Endodermal cell (in vitro differentiated cells): ENCODE measurements at regions not wholly inside any gene's neighbourhood (a gene's known extent, or its start where the extent isn't known, plus 50 kb on each side); places are given as distances from the start of the nearest gene placed in this dataset.
"Not testable (repeated sequence)": the region's sequence is repeated elsewhere in the genome, so short reads cannot be mapped to it uniquely, and the experiment has no call there.

ENCODE experiments used
- DNase-seq: peaks from one replicate; pipeline ENCODE4 v3.0.0-alpha.2; 2017
- H3K27ac ChIP-seq: 2 replicates; pipeline ENCODE4 v1.5.1; 2013; ENCODE audit warnings: mild to moderate bottlenecking, low read depth, low read length, moderate library complexity
- H3K27me3 ChIP-seq: 2 replicates; pipeline ENCODE4 v1.6.1; 2013; ENCODE audit warnings: mild to moderate bottlenecking, low read length, moderate library complexity; ENCODE audit not compliant: insufficient read depth, control insufficient read depth, poor library complexity, severe bottlenecking
- H3K36me3 ChIP-seq: 2 replicates; pipeline ENCODE4 v1.7.0; 2013; ENCODE audit warnings: mild to moderate bottlenecking, low read length, moderate library complexity; ENCODE audit not compliant: control insufficient read depth, insufficient read depth
- H3K4me1 ChIP-seq: one replicate; pipeline ENCODE4 v1.7.0; 2013; ENCODE audit warnings: low read length; ENCODE audit not compliant: control insufficient read depth, insufficient read depth
- H3K4me3 ChIP-seq: 2 replicates; pipeline ENCODE4 v1.5.1; 2013; ENCODE audit warnings: mild to moderate bottlenecking, low read length, moderate library complexity
- H3K9ac ChIP-seq: 2 replicates; pipeline ENCODE4 v1.6.1; 2013; ENCODE audit warnings: mild to moderate bottlenecking, low read length, moderate library complexity; ENCODE audit not compliant: poor library complexity, severe bottlenecking; ENCODE audit errors: extremely low read depth
- H3K9me3 ChIP-seq: 2 replicates; pipeline ENCODE4 v1.6.1; 2013; ENCODE audit warnings: mild to moderate bottlenecking, low read length, moderate library complexity; ENCODE audit not compliant: control insufficient read depth
- H3K27ac Mint-ChIP-seq: 2 replicates; pipeline ENCODE4 v1.8.0; 2020; ENCODE audit warnings: mixed read lengths
- H3K27me3 Mint-ChIP-seq: 2 replicates; pipeline ENCODE4 v1.8.0; 2021; ENCODE audit warnings: mild to moderate bottlenecking, mixed read lengths; ENCODE audit not compliant: insufficient read depth
- H3K36me3 Mint-ChIP-seq: 2 replicates; pipeline ENCODE4 v1.8.0; 2020; ENCODE audit warnings: low read depth, mixed read lengths
- H3K4me1 Mint-ChIP-seq: 2 replicates; pipeline ENCODE4 v1.8.0; 2020; ENCODE audit warnings: mixed read lengths
- H3K4me3 Mint-ChIP-seq: 2 replicates; pipeline ENCODE4 v1.8.0; 2020; ENCODE audit warnings: mild to moderate bottlenecking, moderate library complexity, mixed read lengths
- H3K9me3 Mint-ChIP-seq: 2 replicates; pipeline ENCODE4 v1.8.0; 2020; ENCODE audit warnings: mild to moderate bottlenecking, mixed read lengths
- WGBS, 2 experiments: methylation state at CpG; one replicate each; pipeline versions ENCODE4 v1.1.5 to v1.1.7; 2013; ENCODE audit warnings: missing lambda C conversion rate in 2 of 2, mixed read lengths in 1 of 2; ENCODE audit not compliant: insufficient coverage in 1 of 2, insufficient read length in 1 of 2; 5-methylcytosine and 5-hydroxymethylcytosine counted together
- TF ChIP-seq, protein P1 (sequence below): fragments of 200-600 bp; sonication (generic); conservative IDR thresholded peaks from 2 replicates; pipeline ENCODE4 v1.5.0; 2021; ENCODE audit warnings: antibody characterized with exemption, mild to moderate bottlenecking

DNA sequence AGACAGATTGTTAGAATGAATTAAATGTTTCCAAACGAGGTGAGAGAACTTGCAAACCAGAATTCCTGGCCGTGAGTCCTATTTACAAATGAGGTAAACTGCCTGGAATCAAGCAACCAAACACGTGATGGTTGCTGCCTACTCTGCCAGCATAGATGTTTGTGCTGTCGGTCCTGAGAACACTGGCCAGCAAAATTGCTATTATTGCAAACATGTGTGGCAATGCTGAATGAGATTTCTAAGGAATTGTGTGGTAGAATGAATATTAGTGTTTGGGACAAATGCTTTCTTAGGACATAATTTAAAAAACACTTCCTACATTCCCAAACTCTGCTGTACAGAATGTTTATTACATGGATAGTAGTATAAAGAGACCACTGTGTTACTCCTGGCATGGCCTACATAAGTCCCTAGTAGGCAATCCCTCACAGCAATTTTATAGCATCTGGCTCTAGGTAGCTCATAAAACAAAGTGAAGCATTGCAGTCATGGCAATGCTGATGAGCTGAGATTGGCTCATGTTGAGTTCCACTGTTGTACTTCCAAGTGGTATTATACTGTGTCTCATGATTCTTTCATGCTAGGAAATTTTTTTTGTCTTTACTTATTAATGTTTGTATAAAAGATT is 605.2 kb upstream of the EPHA5 start:
- Mint-ChIP-seq H3K36me3 (no peaks in the 10 kb centered on the region), H3K4me1 (no peaks in the 10 kb centered on the region), H3K4me3 (no peak overlapping the region), H3K27me3 (no peaks in the 10 kb centered on the region), H3K9me3 (peaks cover 10% of the 10 kb centered on the region), H3K27ac (no peak overlapping the region)
- Histone ChIP-seq H3K4me1 (no peaks in the 10 kb centered on the region), H3K27me3 (no peaks in the 10 kb centered on the region), H3K9ac (no peak overlapping the region), H3K36me3 (no peaks in the 10 kb centered on the region), H3K27ac (no peak overlapping the region), H3K4me3 (no peak overlapping the region), H3K9me3 (no peaks in the 10 kb centered on the region)
- WGBS, 2 experiments, result 89 to 92% methylated on average over 4 of the region's 4 CpGs
- TF ChIP-seq, protein P1, sequence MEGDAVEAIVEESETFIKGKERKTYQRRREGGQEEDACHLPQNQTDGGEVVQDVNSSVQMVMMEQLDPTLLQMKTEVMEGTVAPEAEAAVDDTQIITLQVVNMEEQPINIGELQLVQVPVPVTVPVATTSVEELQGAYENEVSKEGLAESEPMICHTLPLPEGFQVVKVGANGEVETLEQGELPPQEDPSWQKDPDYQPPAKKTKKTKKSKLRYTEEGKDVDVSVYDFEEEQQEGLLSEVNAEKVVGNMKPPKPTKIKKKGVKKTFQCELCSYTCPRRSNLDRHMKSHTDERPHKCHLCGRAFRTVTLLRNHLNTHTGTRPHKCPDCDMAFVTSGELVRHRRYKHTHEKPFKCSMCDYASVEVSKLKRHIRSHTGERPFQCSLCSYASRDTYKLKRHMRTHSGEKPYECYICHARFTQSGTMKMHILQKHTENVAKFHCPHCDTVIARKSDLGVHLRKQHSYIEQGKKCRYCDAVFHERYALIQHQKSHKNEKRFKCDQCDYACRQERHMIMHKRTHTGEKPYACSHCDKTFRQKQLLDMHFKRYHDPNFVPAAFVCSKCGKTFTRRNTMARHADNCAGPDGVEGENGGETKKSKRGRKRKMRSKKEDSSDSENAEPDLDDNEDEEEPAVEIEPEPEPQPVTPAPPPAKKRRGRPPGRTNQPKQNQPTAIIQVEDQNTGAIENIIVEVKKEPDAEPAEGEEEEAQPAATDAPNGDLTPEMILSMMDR, result no peak
- no peak for DNase-seq

- no peak overlapping the region for H3K27ac Mint-ChIP-seq
- no peaks in the 10 kb centered on the region for H3K36me3 ChIP-seq
- H3K9ac ChIP-seq, result no peak overlapping the region
- H3K27me3 Mint-ChIP-seq, result no peaks in the 10 kb centered on the region
- no peak overlapping the region for H3K4me3 Mint-ChIP-seq
- no peaks in the 10 kb centered on the region for H3K9me3 ChIP-seq
- H3K9me3 Mint-ChIP-seq, result peaks cover 13% of the 10 kb centered on the region
- H3K27me3 ChIP-seq, result no peaks in the 10 kb centered on the region
- H3K36me3 Mint-ChIP-seq, result no peaks in the 10 kb centered on the region
- TF ChIP-seq, protein P1, result no peak
- no peak overlapping the region for H3K27ac ChIP-seq
- DNase-seq, result no peak
- no peak overlapping the region for H3K4me3 ChIP-seq
- no peaks in the 10 kb centered on the region for H3K4me1 ChIP-seq
- no peaks in the 10 kb centered on the region for H3K4me1 Mint-ChIP-seq
- WGBS, 2 experiments, result 100% methylated on average over 1 of the region's 1 CpG; no CpG with 5 or more reads in 1 of the 2 experiments
These were observed 602.8 kb upstream of the EPHA5 start for GRCh38 chr4:66273110-66273509.

DNA sequence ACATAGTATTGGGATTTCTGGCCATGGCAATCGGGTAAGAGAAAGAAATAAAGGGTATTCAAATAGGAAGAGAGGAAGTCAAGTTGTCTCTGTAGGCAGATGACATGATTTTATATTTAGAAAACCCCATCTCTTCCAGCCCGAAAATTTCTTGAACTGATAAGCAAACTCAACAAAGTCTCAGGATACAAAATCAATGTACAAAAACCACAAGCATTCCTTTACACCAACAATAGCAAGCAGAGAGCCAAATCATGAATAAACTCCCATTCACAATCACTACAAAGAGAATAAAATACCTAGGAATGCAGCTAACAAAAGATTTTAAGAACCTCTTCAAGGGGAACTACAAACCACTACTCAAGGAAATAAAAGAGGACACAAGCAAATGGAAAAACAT is 600.1 kb upstream of the EPHA5 start:
- H3K36me3 ChIP-seq, H3K4me3 Mint-ChIP-seq, H3K36me3 Mint-ChIP-seq, H3K9ac ChIP-seq, H3K27me3 Mint-ChIP-seq, H3K27ac Mint-ChIP-seq, DNase-seq, H3K4me1 Mint-ChIP-seq, H3K27me3 ChIP-seq, H3K4me1 ChIP-seq, H3K4me3 ChIP-seq, H3K9me3 ChIP-seq, H3K27ac ChIP-seq: not testable (repeated sequence)
- 93% methylated on average over 2 of the region's 2 CpGs; no CpG with 5 or more reads in 1 of the 2 experiments for whole genome bisulfite sequencing, 2 experiments
- peaks cover 13% of the 10 kb centered on the region for H3K9me3 Mint-ChIP-seq

- not testable (repeated sequence) for H3K4me3 ChIP-seq, H3K27me3 Mint-ChIP-seq, H3K4me1 Mint-ChIP-seq, H3K4me1 ChIP-seq, H3K36me3 Mint-ChIP-seq, H3K27ac ChIP-seq, DNase-seq, H3K9ac ChIP-seq, H3K4me3 Mint-ChIP-seq, H3K27ac Mint-ChIP-seq, H3K27me3 ChIP-seq, H3K36me3 ChIP-seq, H3K9me3 ChIP-seq
- peaks cover 13% of the 10 kb centered on the region for H3K9me3 Mint-ChIP-seq
- WGBS, 2 experiments, result 90 to 93% methylated on average over 3 to 5 of the region's 5 CpGs
These were observed 596.3 kb upstream of the EPHA5 start for GRCh38 chr4:66266554-66266953.
